BJ (cell line): ENCODE measurements at regions not wholly inside any gene's neighbourhood (a gene's known extent, or its start where the extent isn't known, plus 50 kb on each side); places are given as distances from the start of the nearest gene placed in this dataset.

Experiments
- CTCF ChIA-PET: fragments of 350-600 bp; formaldehyde crosslinking; extraction: SDS; loops from one replicate; lab custom pipeline; 2021; ENCODE audit warnings: antibody characterized with exemption, inconsistent platforms; lab: Yijun Ruan, JAX
- POLR2A ChIA-PET: fragments of 300-600 bp; sonication (Branson Sonifier 250); formaldehyde crosslinking; extraction: SDS; loops from one replicate; lab custom pipeline; 2021; ENCODE audit warnings: antibody characterized with exemption; lab: Charles Lee
- DNase-seq: peaks from one replicate; pipeline ENCODE4 v3.0.0-alpha.2; 2011; ENCODE audit warnings: low read depth
- H3K27me3 ChIP-seq: 2 replicates; pipeline ENCODE4 v1.6.0; 2011; ENCODE audit warnings: low read length; ENCODE audit not compliant: control insufficient read depth, insufficient read depth
- H3K36me3 ChIP-seq: 2 replicates; pipeline ENCODE4 v1.5.1; 2011; ENCODE audit warnings: low read length; ENCODE audit not compliant: control insufficient read depth, insufficient read depth
- H3K4me3 ChIP-seq: 2 replicates; pipeline ENCODE4 v1.5.1; 2011; ENCODE audit warnings: low read depth, mild to moderate bottlenecking, control low read depth, low read length
- TF ChIP-seq, protein P1 (sequence below): IDR thresholded peaks from 2 replicates; pipeline ENCODE4 v1.5.1; 2011; ENCODE audit warnings: low read depth, mild to moderate bottlenecking, control low read depth, inconsistent platforms, low read length, moderate library complexity; ENCODE audit not compliant: insufficient read depth

DNA sequence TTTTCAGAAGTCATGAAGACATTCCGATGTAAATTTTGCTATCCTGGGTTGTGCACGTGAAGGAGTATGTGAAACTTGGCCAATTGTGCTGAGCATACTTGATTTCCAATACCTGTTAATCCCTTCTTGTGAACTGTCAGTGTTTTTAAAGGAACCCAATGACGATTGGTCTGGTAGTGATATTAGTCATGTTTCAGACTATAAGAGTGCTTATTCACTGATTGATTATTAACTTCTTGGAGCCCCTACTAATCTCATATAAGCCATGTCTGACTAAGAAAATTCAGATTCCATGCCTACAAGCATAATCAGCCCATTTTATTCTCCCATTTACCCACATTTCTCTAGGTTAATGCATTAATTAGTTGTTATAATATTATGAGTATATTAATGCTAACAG, 330.8 kb upstream of the MTNR1B start:
- no peak for DNase-seq
- no peaks in the 10 kb centered on the region for H3K36me3 ChIP-seq
- TF ChIP-seq, protein P1, sequence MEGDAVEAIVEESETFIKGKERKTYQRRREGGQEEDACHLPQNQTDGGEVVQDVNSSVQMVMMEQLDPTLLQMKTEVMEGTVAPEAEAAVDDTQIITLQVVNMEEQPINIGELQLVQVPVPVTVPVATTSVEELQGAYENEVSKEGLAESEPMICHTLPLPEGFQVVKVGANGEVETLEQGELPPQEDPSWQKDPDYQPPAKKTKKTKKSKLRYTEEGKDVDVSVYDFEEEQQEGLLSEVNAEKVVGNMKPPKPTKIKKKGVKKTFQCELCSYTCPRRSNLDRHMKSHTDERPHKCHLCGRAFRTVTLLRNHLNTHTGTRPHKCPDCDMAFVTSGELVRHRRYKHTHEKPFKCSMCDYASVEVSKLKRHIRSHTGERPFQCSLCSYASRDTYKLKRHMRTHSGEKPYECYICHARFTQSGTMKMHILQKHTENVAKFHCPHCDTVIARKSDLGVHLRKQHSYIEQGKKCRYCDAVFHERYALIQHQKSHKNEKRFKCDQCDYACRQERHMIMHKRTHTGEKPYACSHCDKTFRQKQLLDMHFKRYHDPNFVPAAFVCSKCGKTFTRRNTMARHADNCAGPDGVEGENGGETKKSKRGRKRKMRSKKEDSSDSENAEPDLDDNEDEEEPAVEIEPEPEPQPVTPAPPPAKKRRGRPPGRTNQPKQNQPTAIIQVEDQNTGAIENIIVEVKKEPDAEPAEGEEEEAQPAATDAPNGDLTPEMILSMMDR = no peak
- ChIA-PET POLR2A (no interaction called here), CTCF (no interaction called here)
- H3K4me3 ChIP-seq = no peak overlapping the region
- H3K27me3 ChIP-seq = no peaks in the 10 kb centered on the region

DNA sequence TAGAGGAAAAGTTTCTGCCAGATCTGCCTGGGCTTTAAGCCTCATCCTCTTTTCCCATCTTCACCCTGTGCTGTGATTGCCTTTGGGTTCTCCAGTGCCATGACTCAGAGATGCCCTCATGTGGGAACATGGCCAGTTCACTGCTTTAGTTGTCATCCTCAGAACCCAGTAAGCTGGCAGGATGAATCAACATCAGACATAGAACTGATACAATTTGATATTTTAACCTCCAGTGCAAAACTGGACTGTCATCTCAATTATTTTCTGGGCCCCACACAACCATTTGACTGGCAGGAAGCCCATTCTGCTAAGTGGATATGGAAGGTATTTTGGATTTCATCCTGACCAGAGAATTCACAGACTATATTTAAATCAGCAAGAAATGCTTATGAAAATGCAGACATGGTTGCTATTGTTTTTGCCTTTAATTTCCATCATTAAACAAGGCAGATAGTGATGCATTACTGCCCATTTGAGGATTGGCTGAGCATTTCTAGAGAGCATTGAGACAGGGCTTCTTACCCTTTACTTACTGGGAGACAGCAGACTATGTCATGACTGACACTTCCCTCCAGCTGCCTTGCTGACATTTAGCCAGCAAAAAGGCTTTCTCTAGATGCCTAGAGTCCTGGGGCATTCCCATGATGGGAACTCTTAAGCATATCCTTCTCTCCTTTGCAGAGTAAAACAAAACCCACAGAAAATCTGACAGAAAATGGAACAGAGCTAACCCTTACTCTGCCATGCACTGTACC, 327.1 kb upstream of the MTNR1B start:
- no peak for DNase-seq
- no peaks in the 10 kb centered on the region for H3K36me3 ChIP-seq
- TF ChIP-seq, protein P1 = no peak
- H3K27me3 ChIP-seq = no peaks in the 10 kb centered on the region
- ChIA-PET CTCF (no interaction called here), POLR2A (no interaction called here)
- no peak overlapping the region for H3K4me3 ChIP-seq

DNA sequence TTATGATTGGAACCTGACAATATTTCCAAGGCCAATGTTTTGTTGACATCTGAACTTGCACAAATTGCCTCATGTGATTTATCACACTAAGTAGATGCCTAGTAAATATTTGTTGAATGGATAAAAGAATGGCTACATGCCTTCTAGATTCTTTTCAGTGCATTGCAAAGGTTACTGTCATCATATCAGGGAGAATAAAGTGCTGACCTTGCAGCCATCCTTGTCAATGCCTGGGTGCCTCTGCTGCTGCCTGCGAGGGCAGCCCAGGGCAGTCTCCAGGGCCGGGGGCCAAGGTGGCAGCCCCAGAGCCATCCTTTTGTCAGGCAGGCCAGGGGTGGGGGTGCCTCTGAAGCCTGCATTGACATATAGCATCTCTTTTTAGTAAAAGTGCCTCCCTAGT, 325.6 kb upstream of the MTNR1B start:
- no peaks in the 10 kb centered on the region for H3K27me3 ChIP-seq
- H3K36me3 ChIP-seq = no peaks in the 10 kb centered on the region
- TF ChIP-seq, protein P1 = no peak
- ChIA-PET POLR2A (no interaction called here), CTCF (no interaction called here)
- no peak for DNase-seq
- no peak overlapping the region for H3K4me3 ChIP-seq

DNA sequence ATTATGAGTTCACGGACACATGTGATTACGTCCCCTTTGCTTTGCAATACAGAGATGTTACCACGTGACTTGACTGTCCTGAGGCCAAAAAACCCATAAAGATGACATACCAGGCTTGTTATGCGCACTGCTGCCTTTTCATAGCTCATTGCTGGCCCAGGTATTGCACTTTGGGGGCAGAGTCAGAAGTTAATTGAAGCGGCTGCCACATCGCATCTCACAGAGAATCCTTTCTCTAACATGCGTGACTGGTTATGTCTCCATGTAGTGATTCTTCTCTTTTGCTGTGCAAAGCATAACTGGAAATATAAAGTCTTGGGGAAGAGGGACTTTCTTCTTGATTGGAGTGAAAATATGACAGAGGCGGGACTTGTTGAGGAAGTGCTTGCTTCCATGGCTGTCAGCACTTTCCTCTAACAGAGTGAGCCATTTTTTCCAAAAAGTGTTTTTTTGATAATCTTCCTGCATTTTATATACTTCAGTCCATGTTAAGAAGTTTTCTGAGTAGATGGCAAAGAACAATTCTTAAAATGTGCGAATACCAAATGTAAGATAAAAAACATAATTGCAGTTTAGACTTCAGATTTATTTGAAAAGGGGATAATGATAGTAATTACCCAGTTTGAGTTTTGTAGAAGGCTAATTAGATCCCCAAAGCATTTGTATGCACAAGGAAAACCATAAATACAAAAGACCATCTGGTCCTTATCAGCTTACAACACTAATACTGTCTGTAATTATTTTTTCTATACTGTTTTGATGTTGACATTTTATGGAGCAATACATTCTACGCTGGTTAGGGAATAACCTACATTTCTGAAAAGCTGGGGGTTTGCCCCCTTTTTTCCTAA, 324.6 kb upstream of the MTNR1B start:
- TF ChIP-seq, protein P1 = no peak
- CTCF ChIA-PET = no interaction called here
- POLR2A ChIA-PET = no interaction called here
- Histone ChIP-seq H3K27me3 (no peaks in the 10 kb centered on the region), H3K4me3 (no peak overlapping the region), H3K36me3 (no peaks in the 10 kb centered on the region)
- no peak for DNase-seq

DNA sequence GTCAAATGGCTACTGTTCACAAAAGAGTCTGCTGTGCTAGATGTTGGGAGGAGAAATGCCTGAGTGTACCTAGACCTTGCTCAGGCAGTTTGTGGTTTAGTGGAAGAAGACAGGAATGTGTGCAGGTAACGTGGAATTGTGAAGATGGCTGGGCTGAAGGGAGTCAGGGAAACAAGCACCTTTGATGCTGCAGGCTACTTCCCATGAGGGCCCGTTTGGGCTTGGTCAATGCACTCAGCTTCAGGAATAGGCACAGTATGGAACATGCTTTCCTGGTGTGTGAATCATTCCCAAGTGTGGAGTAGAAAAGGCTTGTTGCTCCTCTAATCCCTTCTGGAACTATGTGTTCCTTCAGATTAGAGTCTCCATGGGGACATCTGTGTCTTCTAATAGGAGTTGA, 318.3 kb upstream of the MTNR1B start:
- Histone ChIP-seq H3K4me3 (no peak overlapping the region), H3K27me3 (no peaks in the 10 kb centered on the region), H3K36me3 (no peaks in the 10 kb centered on the region)
- TF ChIP-seq, protein P1 = no peak
- ChIA-PET CTCF (no interaction called here), POLR2A (no interaction called here)
- DNase-seq = no peak
